Stomach smooth muscle (tissue), 2 donors: ENCODE measurements at regions not wholly inside any gene's neighbourhood (a gene's known extent, or its start where the extent isn't known, plus 50 kb on each side); places are given as distances from the start of the nearest gene placed in this dataset.
"Not testable (repeated sequence)": the region's sequence is repeated elsewhere in the genome, so short reads cannot be mapped to it uniquely, and the experiment has no call there.

Source experiments
- H3K27ac ChIP-seq: one replicate; pipeline ENCODE4 v1.7.0; 2013; ENCODE audit warnings: mild to moderate bottlenecking, low read length, inconsistent platforms
- H3K27me3 ChIP-seq, 2 donors: one replicate each; pipeline ENCODE4 v1.7.0; 2013; ENCODE audit warnings: low read length in 2 of 2; ENCODE audit not compliant: insufficient read depth in 2 of 2, control insufficient read depth in 1 of 2
- H3K36me3 ChIP-seq, 2 donors: one replicate each; pipeline ENCODE4 v1.7.0; 2013; ENCODE audit warnings: low read length in 2 of 2; ENCODE audit not compliant: control insufficient read depth in 2 of 2, insufficient read depth in 2 of 2
- H3K4me1 ChIP-seq: one replicate; pipeline ENCODE4 v1.7.0; 2013; ENCODE audit warnings: low read length; ENCODE audit not compliant: control insufficient read depth, insufficient read depth
- H3K4me3 ChIP-seq, 2 donors: one replicate each; pipeline ENCODE4 v1.7.0; 2013; ENCODE audit warnings: low read length in 2 of 2
- H3K9ac ChIP-seq, 2 donors: one replicate each; pipeline ENCODE4 v1.7.0; 2013; ENCODE audit warnings: low read length in 2 of 2, mild to moderate bottlenecking in 1 of 2
- H3K9me3 ChIP-seq, 2 donors: one replicate each; pipeline ENCODE4 v1.7.0; 2013; ENCODE audit warnings: low read length in 2 of 2; ENCODE audit not compliant: control insufficient read depth in 2 of 2
- donor health status: healthy.
- donor health status: Pancreatic carcinoma.

- not testable (repeated sequence) for H3K4me1 ChIP-seq, H3K9ac ChIP-seq, H3K27ac ChIP-seq, H3K9me3 ChIP-seq, H3K4me3 ChIP-seq, H3K36me3 ChIP-seq, H3K27me3 ChIP-seq
Measured at GRCh38 chr2:87600961-87601360, 146.9 kb upstream of the PLGLB2 start.

- not testable (repeated sequence) for H3K36me3 ChIP-seq, H3K27ac ChIP-seq, H3K4me1 ChIP-seq, H3K27me3 ChIP-seq, H3K9ac ChIP-seq, H3K9me3 ChIP-seq, H3K4me3 ChIP-seq
Measured at GRCh38 chr2:87602118-87602517, 145.8 kb upstream of the PLGLB2 start.

GRCh38 chr2:87602728-87603127 is 145.2 kb upstream of the PLGLB2 start:
- not testable (repeated sequence) for H3K27ac ChIP-seq, H3K36me3 ChIP-seq, H3K27me3 ChIP-seq, H3K9me3 ChIP-seq, H3K4me3 ChIP-seq, H3K4me1 ChIP-seq, H3K9ac ChIP-seq

DNA sequence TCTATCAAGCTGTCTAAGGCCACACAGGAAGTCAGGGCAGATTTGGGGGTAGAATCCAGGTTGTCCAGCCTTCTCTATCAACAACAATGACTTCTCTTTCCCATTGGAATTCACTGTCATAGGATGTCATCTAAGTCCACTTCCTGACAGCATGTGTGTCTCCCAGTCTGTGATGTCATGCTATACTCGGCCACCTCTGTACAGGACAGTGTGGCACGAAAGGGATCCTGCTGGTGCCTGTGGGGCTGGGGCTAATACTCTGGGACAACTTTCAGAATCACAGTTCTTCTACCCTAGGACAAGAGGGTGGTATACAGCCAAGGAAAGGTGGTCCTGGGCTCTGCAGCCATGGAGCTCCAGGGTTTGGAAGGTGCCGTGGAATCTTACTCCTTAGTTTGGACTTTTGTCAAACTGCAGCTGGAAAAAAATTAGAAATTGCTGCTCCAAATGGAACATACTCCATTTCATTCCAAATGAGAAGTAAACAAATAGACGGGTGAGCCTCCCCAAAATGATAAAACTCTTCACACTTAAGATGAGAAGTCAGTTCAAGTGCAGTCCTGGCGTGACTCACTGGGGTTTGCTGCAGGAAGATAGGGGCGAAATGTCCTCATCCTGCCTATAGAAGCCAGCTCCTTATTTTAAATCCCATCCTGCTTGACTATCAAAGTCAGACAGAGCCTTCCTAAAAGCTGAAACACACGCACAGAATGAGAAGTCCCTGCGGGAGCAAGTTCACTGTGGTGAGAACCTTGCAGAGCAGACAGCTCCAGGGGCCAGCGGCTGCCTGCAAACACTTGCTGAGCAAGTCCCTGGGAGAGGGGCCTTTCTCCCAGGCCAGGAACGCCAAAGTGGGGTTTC is 144.2 kb upstream of the PLGLB2 start:
- not testable (repeated sequence) for H3K27me3 ChIP-seq, H3K9ac ChIP-seq, H3K4me1 ChIP-seq, H3K27ac ChIP-seq, H3K4me3 ChIP-seq, H3K9me3 ChIP-seq, H3K36me3 ChIP-seq

GRCh38 chr2:87604279-87604818 is 143.5 kb upstream of the PLGLB2 start:
- not testable (repeated sequence) for H3K27ac ChIP-seq, H3K4me1 ChIP-seq

GRCh38 chr2:87604980-87605379 is 142.9 kb upstream of the PLGLB2 start:
- not testable (repeated sequence) for H3K9me3 ChIP-seq, H3K36me3 ChIP-seq, H3K4me1 ChIP-seq, H3K4me3 ChIP-seq, H3K27ac ChIP-seq, H3K27me3 ChIP-seq, H3K9ac ChIP-seq

More at GRCh38 chr2:87604279-87604818, 143.5 kb upstream of the PLGLB2 start:
- not testable (repeated sequence) for H3K9ac ChIP-seq, H3K4me3 ChIP-seq, H3K36me3 ChIP-seq, H3K9me3 ChIP-seq, H3K27me3 ChIP-seq

DNA sequence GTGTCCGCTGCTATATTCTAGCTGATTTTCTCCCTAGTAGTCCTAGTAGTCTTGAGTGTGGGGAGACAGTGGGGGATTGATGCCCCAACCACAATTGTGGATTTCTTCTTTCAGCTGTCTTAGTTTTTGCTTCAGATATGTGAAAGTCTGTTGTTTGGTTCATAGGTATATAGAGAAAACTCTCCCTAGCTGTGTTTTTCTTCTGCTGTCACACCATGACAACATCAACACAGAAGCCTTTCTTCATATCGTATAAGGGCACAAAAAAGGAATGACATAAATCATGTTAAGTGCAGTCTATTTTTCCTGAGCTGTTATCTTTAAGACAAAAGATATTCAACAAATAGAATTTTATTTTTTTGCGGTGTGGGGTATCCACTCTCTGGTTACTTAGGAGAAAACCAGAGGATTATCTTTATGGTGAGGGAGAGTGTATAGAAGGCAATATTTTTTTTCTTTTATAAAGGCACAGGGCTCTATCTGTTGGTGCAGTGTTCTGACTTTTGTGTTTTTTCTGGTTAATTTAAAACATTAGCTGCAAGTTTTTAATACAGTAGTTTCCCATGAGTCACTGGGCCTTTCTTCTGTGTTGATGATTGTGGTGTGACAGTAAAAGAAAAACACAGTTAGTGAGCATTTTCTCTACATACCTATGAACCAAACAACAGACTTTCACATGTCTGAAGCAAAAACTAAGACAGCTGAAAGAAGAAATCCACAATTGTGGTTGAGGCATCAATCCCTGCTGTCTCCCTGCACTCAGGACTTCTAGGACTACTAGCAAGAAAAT is 139.3 kb upstream of the PLGLB2 start:
- not testable (repeated sequence) for H3K9ac ChIP-seq, H3K9me3 ChIP-seq, H3K4me1 ChIP-seq, H3K36me3 ChIP-seq, H3K4me3 ChIP-seq, H3K27ac ChIP-seq, H3K27me3 ChIP-seq

DNA sequence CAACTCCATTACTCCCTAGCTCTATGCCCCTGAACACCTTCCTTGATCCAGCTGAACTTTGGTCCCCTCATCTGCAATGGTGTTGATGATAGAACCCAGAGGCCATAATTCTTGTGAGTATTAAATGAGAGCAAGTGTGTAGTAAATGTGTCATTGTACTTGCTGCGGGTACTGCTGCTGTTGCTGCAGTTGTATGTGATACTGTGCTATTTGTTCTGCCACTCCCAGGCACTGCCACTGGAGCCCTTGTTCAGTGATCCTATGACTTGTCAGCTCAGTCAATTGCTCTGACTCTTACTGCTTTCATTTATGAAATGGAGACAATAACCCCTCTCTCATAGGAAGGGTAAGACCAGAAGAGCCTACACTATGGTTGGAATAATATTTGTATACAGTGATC is 136.9 kb upstream of the PLGLB2 start:
- not testable (repeated sequence) for H3K36me3 ChIP-seq, H3K4me1 ChIP-seq

GRCh38 chr2:87611416-87611815 is 136.5 kb upstream of the PLGLB2 start:
- not testable (repeated sequence) for H3K4me3 ChIP-seq, H3K9ac ChIP-seq, H3K9me3 ChIP-seq, H3K27ac ChIP-seq, H3K27me3 ChIP-seq, H3K36me3 ChIP-seq, H3K4me1 ChIP-seq

More for the DNA sequence above, 136.9 kb upstream of the PLGLB2 start:
- H3K9ac ChIP-seq, H3K4me3 ChIP-seq, H3K9me3 ChIP-seq, H3K27me3 ChIP-seq, H3K27ac ChIP-seq: not testable (repeated sequence)

GRCh38 chr2:87611956-87612355 is 135.9 kb upstream of the PLGLB2 start:
- H3K9ac ChIP-seq, H3K27ac ChIP-seq, H3K27me3 ChIP-seq, H3K9me3 ChIP-seq, H3K4me1 ChIP-seq, H3K4me3 ChIP-seq, H3K36me3 ChIP-seq: not testable (repeated sequence)
